ENCODE measurements at regions not wholly inside any gene's neighbourhood (a gene's known extent, or its start where the extent isn't known, plus 50 kb on each side); places are given as distances from the start of the nearest gene placed in this dataset.

DNA sequence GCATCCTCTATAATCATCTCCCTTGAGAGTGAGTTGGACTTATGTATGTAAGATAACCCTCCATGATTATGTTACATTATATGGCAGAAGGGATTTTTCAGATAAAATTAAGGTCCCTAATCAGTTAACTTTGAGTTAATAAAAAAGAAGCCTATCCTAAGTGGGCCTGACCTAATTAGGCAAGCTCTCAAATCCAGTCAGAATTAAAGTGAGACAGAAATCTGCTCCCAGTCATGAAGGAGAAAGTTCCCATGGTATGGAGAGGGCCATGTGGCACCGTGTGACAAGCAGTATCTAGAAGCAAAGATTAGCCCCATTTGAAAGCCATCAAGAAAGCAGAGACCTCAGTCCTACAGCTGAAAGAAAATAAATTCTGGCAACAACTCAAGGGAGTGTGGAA is 202.4 kb downstream of the PRELID2 start:
- Histone ChIP-seq H3K4me3 (no peak overlapping the region), H3K4me1 (ENCODE audit: insufficient read depth) (peaks cover 6% of the 10 kb centered on the region; the same call in 1 of the 2 replicates), H3K36me3 (ENCODE audit: insufficient read depth) (no peaks in the 10 kb centered on the region), H3K27ac (ENCODE audit: low read depth) (no peak overlapping the region), H2AFZ (no peak overlapping the region), H3K4me2 (no peak overlapping the region), H3K9me2 (ENCODE audit: insufficient read depth) (no peaks in the 10 kb centered on the region), H3F3A (replicated peaks; ENCODE audit: low read depth) (no peaks in the 10 kb centered on the region), H4K20me1 (replicated peaks; ENCODE audit: insufficient read depth) (no peaks in the 10 kb centered on the region), H3K79me2 (replicated peaks; ENCODE audit: insufficient read depth) (no peaks in the 10 kb centered on the region), H3K27me3 (ENCODE audit: insufficient read depth) (no peaks in the 10 kb centered on the region)
- TF ChIP-seq STAT1 (IDR thresholded peaks at IDR 0.05; ENCODE audit: unreplicated experiment): no peak
- no peak for DNase-seq (ENCODE audit: low spot score)
- Mint-ChIP-seq H3K27ac (no peak overlapping the region), H3K4me3 (no peak overlapping the region), H3K36me3 (ENCODE audit: low read depth) (no peaks in the 10 kb centered on the region), H3K4me1 (peaks cover 4% of the 10 kb centered on the region; the same call in 1 of the 3 replicates), H3K27me3 (ENCODE audit: insufficient read depth, low read depth, poor library complexity) (no peaks in the 10 kb centered on the region), H3K9me3 (no peaks in the 10 kb centered on the region)
- no peak for ATAC-seq

DNA sequence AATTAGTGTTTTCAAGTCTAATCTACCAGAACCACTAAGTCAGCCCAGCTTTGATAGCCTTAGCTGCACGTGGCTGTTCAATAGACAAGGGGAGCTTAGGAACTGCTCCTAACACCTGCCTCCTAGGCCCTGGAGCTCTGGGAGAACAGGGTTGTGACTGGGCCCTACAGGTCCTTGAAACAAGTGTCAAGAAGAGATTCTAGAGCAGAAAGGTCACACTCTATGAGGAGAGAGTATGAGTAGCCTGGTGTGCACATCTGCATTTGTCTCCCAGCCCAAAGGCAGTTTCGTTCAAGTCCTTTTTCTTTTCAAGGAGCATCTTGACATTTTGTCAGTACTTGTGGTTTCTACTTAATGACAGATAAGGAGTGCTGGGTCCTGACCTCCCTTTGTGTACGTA is 206.1 kb downstream of the PRELID2 start:
- Histone ChIP-seq H3F3A (replicated peaks; ENCODE audit: low read depth) (no peaks in the 10 kb centered on the region), H4K20me1 (replicated peaks; ENCODE audit: insufficient read depth) (no peaks in the 10 kb centered on the region), H3K27ac (ENCODE audit: low read depth) (no peak overlapping the region), H3K4me1 (ENCODE audit: insufficient read depth) (peaks cover 6% of the 10 kb centered on the region; the same call in 1 of the 2 replicates), H3K27me3 (ENCODE audit: insufficient read depth) (no peaks in the 10 kb centered on the region), H3K79me2 (replicated peaks; ENCODE audit: insufficient read depth) (no peaks in the 10 kb centered on the region), H3K4me2 (no peak overlapping the region), H3K4me3 (no peak overlapping the region), H2AFZ (no peak overlapping the region), H3K9me2 (ENCODE audit: insufficient read depth) (no peaks in the 10 kb centered on the region), H3K36me3 (ENCODE audit: insufficient read depth) (no peaks in the 10 kb centered on the region)
- no peak for TF ChIP-seq NANOG (IDR thresholded peaks at IDR 0.05; ENCODE audit: borderline replicate concordance)
- TF ChIP-seq POLR2AphosphoS5 (IDR thresholded peaks at IDR 0.05; ENCODE audit: low read depth): no peak
- TF ChIP-seq, protein P1, sequence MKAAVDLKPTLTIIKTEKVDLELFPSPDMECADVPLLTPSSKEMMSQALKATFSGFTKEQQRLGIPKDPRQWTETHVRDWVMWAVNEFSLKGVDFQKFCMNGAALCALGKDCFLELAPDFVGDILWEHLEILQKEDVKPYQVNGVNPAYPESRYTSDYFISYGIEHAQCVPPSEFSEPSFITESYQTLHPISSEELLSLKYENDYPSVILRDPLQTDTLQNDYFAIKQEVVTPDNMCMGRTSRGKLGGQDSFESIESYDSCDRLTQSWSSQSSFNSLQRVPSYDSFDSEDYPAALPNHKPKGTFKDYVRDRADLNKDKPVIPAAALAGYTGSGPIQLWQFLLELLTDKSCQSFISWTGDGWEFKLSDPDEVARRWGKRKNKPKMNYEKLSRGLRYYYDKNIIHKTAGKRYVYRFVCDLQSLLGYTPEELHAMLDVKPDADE (IDR thresholded peaks at IDR 0.05): no peak
- no peak for TF ChIP-seq EZH2phosphoT487 (IDR thresholded peaks at IDR 0.05; ENCODE audit: unreplicated experiment)
- no peak for TF ChIP-seq EZH2 (IDR thresholded peaks at IDR 0.05; ENCODE audit: low read depth, unreplicated experiment)
- TF ChIP-seq STAT1 (IDR thresholded peaks at IDR 0.05; ENCODE audit: unreplicated experiment): no peak
- H3K36me3 Mint-ChIP-seq (ENCODE audit: low read depth): no peaks in the 10 kb centered on the region
- H3K27ac Mint-ChIP-seq: no peak overlapping the region
- no peaks in the 10 kb centered on the region for H3K27me3 Mint-ChIP-seq (ENCODE audit: insufficient read depth, low read depth, poor library complexity)
- ATAC-seq (no peak), DNase-seq (ENCODE audit: low spot score) (no peak)
- H3K9me3 Mint-ChIP-seq: no peaks in the 10 kb centered on the region; the same call in 1 of the 3 replicates
- no peak overlapping the region for H3K4me3 Mint-ChIP-seq
- no peaks in the 10 kb centered on the region for H3K4me1 Mint-ChIP-seq

DNA sequence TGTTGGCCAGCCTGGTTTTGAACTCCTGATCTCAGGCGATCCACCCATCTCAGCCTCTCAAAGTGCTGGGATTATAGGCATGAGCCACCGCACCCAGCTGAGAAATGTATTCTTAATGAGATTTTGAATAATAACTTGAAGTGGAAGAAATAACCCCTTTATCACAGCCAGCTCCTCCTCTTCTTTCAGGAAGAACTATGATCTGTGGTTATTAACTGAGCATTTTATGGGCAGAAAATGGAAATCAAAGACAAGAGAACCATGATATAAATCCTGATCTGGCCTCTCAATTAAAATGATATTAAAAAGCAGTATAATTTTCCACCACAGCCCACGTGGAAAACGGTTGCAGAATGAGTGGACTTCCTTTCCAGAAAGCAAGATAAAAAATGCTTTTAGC is 206.6 kb downstream of the PRELID2 start:
- peaks cover 3% of the 10 kb centered on the region for H3K27me3 Mint-ChIP-seq (ENCODE audit: insufficient read depth, low read depth, poor library complexity)
- H3K79me2 ChIP-seq (replicated peaks; ENCODE audit: insufficient read depth): no peaks in the 10 kb centered on the region
- no peak overlapping the region for H3K27ac ChIP-seq (ENCODE audit: low read depth)
- H3K36me3 Mint-ChIP-seq (ENCODE audit: low read depth): peaks cover 3% of the 10 kb centered on the region; the same call in 2 of the 3 replicates
- DNase-seq (ENCODE audit: low spot score): no peak
- H2AFZ ChIP-seq: no peak overlapping the region
- H4K20me1 ChIP-seq (replicated peaks; ENCODE audit: insufficient read depth): no peaks in the 10 kb centered on the region
- no peak overlapping the region for H3K4me3 ChIP-seq
- no peak for ATAC-seq
- H3K36me3 ChIP-seq (ENCODE audit: insufficient read depth): no peaks in the 10 kb centered on the region
- no peaks in the 10 kb centered on the region for H3K9me2 ChIP-seq (ENCODE audit: insufficient read depth)
- H3K27me3 ChIP-seq (ENCODE audit: insufficient read depth): no peaks in the 10 kb centered on the region
- no peaks in the 10 kb centered on the region for H3F3A ChIP-seq (replicated peaks; ENCODE audit: low read depth)
- H3K9me3 Mint-ChIP-seq: peaks cover 5% of the 10 kb centered on the region; the same call in 2 of the 3 replicates
- H3K4me1 ChIP-seq (ENCODE audit: insufficient read depth): peaks cover 6% of the 10 kb centered on the region; the same call in 1 of the 2 replicates
- no peak overlapping the region for H3K27ac Mint-ChIP-seq
- no peaks in the 10 kb centered on the region for H3K4me1 Mint-ChIP-seq
- H3K4me3 Mint-ChIP-seq: no peak overlapping the region
- H3K4me2 ChIP-seq: no peak overlapping the region
- TF ChIP-seq ZNF114 (CRISPR knock-in tag; IDR thresholded peaks at IDR 0.05) (no peak), POLR2AphosphoS5 (IDR thresholded peaks at IDR 0.05; ENCODE audit: low read depth) (no peak), EZH2phosphoT487 (IDR thresholded peaks at IDR 0.05; ENCODE audit: unreplicated experiment) (no peak), NANOG (IDR thresholded peaks at IDR 0.05; ENCODE audit: borderline replicate concordance) (no peak), EZH2 (IDR thresholded peaks at IDR 0.05; ENCODE audit: low read depth, unreplicated experiment) (no peak)
- TF ChIP-seq, protein P2, sequence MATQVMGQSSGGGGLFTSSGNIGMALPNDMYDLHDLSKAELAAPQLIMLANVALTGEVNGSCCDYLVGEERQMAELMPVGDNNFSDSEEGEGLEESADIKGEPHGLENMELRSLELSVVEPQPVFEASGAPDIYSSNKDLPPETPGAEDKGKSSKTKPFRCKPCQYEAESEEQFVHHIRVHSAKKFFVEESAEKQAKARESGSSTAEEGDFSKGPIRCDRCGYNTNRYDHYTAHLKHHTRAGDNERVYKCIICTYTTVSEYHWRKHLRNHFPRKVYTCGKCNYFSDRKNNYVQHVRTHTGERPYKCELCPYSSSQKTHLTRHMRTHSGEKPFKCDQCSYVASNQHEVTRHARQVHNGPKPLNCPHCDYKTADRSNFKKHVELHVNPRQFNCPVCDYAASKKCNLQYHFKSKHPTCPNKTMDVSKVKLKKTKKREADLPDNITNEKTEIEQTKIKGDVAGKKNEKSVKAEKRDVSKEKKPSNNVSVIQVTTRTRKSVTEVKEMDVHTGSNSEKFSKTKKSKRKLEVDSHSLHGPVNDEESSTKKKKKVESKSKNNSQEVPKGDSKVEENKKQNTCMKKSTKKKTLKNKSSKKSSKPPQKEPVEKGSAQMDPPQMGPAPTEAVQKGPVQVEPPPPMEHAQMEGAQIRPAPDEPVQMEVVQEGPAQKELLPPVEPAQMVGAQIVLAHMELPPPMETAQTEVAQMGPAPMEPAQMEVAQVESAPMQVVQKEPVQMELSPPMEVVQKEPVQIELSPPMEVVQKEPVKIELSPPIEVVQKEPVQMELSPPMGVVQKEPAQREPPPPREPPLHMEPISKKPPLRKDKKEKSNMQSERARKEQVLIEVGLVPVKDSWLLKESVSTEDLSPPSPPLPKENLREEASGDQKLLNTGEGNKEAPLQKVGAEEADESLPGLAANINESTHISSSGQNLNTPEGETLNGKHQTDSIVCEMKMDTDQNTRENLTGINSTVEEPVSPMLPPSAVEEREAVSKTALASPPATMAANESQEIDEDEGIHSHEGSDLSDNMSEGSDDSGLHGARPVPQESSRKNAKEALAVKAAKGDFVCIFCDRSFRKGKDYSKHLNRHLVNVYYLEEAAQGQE (IDR thresholded peaks at IDR 0.05; ENCODE audit: unreplicated experiment): no peak
- TF ChIP-seq, protein P1 (IDR thresholded peaks at IDR 0.05): no peak
- TF ChIP-seq, protein P3, sequence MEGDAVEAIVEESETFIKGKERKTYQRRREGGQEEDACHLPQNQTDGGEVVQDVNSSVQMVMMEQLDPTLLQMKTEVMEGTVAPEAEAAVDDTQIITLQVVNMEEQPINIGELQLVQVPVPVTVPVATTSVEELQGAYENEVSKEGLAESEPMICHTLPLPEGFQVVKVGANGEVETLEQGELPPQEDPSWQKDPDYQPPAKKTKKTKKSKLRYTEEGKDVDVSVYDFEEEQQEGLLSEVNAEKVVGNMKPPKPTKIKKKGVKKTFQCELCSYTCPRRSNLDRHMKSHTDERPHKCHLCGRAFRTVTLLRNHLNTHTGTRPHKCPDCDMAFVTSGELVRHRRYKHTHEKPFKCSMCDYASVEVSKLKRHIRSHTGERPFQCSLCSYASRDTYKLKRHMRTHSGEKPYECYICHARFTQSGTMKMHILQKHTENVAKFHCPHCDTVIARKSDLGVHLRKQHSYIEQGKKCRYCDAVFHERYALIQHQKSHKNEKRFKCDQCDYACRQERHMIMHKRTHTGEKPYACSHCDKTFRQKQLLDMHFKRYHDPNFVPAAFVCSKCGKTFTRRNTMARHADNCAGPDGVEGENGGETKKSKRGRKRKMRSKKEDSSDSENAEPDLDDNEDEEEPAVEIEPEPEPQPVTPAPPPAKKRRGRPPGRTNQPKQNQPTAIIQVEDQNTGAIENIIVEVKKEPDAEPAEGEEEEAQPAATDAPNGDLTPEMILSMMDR (conservative IDR thresholded peaks at IDR 0.05; ENCODE audit: low read depth in 2 of 2): no peak

All from GM23338 (cell line).